ENCODE measurements at regions not wholly inside any gene's neighbourhood (a gene's known extent, or its start where the extent isn't known, plus 50 kb on each side); places are given as distances from the start of the nearest gene placed in this dataset.

DNA sequence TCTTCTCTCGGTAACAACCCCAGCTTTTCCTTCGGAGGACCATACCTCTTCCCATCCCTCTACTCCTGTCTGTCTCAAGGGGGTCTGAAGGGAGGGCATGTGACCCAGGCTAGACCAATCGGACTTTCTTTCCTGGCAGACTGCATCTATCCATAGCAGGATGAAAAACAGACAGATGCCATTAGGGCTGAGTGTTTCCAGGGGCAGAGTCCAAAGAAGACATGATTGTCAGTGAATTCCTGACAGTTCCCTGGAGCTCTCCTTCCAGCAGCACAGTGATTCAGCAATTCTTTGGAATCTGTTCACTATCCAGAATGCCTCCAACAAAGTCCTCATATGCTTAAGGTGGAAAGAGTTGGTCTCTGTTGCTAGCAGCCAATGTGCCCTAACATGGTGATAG lies 189.8 kb downstream of the KCTD12 start:
- Histone ChIP-seq H3K9me3 (ENCODE audit: control insufficient read depth, insufficient read depth, low read depth, low read length) (no peaks in the 10 kb centered on the region), H3K27me3 (ENCODE audit: control insufficient read depth, insufficient read depth, low read length) (no peaks in the 10 kb centered on the region), H3K4me3 (ENCODE audit: low read depth in 2 of 2, low read length in 2 of 2) (no peak overlapping the region), H3K36me3 (ENCODE audit: control insufficient read depth, insufficient read depth, low read length) (no peaks in the 10 kb centered on the region), H3K4me1 (ENCODE audit: control insufficient read depth, insufficient read depth, low read length) (no peaks in the 10 kb centered on the region), H3K27ac (ENCODE audit: low read length) (no peak overlapping the region)
- ChIA-PET POLR2A (no interaction called here), CTCF (no interaction called here)
- intact Hi-C loops (cut with micrococcal nuclease; ENCODE audit: unreplicated experiment) (no loop called here), in situ Hi-C loops (cut with HindIII; ENCODE audit: low pct_unique_long_range_greater_than_20kb, low sequenced_read_pairs) (no loop called here)
- no TSS peak for BruUV-seq (replicated peaks)
- TF ChIP-seq CTCF (IDR thresholded peaks at IDR 0.05) (no peak), TCF7L2 (IDR thresholded peaks at IDR 0.05; ENCODE audit: low read depth, low read length) (no peak), SIN3A (IDR thresholded peaks at IDR 0.05; ENCODE audit: borderline replicate concordance, insufficient read depth, low read depth, low read length) (no peak), POLR2AphosphoS5 (IDR thresholded peaks at IDR 0.05; ENCODE audit: low read depth, low read length) (no peak)
- TF ChIP-seq, protein P1, sequence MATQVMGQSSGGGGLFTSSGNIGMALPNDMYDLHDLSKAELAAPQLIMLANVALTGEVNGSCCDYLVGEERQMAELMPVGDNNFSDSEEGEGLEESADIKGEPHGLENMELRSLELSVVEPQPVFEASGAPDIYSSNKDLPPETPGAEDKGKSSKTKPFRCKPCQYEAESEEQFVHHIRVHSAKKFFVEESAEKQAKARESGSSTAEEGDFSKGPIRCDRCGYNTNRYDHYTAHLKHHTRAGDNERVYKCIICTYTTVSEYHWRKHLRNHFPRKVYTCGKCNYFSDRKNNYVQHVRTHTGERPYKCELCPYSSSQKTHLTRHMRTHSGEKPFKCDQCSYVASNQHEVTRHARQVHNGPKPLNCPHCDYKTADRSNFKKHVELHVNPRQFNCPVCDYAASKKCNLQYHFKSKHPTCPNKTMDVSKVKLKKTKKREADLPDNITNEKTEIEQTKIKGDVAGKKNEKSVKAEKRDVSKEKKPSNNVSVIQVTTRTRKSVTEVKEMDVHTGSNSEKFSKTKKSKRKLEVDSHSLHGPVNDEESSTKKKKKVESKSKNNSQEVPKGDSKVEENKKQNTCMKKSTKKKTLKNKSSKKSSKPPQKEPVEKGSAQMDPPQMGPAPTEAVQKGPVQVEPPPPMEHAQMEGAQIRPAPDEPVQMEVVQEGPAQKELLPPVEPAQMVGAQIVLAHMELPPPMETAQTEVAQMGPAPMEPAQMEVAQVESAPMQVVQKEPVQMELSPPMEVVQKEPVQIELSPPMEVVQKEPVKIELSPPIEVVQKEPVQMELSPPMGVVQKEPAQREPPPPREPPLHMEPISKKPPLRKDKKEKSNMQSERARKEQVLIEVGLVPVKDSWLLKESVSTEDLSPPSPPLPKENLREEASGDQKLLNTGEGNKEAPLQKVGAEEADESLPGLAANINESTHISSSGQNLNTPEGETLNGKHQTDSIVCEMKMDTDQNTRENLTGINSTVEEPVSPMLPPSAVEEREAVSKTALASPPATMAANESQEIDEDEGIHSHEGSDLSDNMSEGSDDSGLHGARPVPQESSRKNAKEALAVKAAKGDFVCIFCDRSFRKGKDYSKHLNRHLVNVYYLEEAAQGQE (IDR thresholded peaks at IDR 0.05; ENCODE audit: insufficient read depth in 1 of 2, low read depth in 2 of 2, low read length in 1 of 2) = no peak
- ATAC-seq = no peak
- no peak for DNase-seq (ENCODE audit: low read depth, low spot score)

DNA sequence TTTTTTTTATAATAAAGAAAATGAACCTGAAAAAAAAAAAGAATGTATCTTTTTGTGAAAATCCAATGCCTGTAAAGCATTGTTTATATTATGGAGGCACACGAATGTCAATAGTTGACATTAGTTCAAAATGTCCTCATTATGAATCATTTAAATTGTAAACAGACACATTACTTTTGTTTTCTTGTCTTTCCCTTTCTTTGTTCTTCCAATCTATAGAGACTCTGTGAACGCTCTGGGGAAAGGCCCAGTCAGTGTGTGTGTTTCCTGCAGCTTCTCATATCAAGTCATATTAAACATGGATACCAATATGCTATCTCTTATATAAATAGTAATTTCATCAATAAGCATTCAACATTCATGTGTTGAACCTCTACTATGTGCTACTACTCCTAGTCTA lies 193.1 kb downstream of the KCTD12 start:
- no peaks in the 10 kb centered on the region for H3K4me1 ChIP-seq (ENCODE audit: control insufficient read depth, insufficient read depth, low read length)
- H3K9me3 ChIP-seq (ENCODE audit: control insufficient read depth, insufficient read depth, low read depth, low read length) = no peaks in the 10 kb centered on the region
- no peaks in the 10 kb centered on the region for H3K27me3 ChIP-seq (ENCODE audit: control insufficient read depth, insufficient read depth, low read length)
- CTCF ChIA-PET = no interaction called here
- ATAC-seq (no peak), DNase-seq (ENCODE audit: low read depth, low spot score) (no peak)
- intact Hi-C loops (cut with micrococcal nuclease; ENCODE audit: unreplicated experiment) (no loop called here), in situ Hi-C loops (cut with HindIII; ENCODE audit: low pct_unique_long_range_greater_than_20kb, low sequenced_read_pairs) (no loop called here)
- H3K36me3 ChIP-seq (ENCODE audit: control insufficient read depth, insufficient read depth, low read length) = no peaks in the 10 kb centered on the region
- no peak for TF ChIP-seq POLR2AphosphoS5 (IDR thresholded peaks at IDR 0.05; ENCODE audit: low read depth, low read length)
- no peak for TF ChIP-seq CTCF (IDR thresholded peaks at IDR 0.05)
- no peak for TF ChIP-seq SIN3A (IDR thresholded peaks at IDR 0.05; ENCODE audit: borderline replicate concordance, insufficient read depth, low read depth, low read length)
- TF ChIP-seq TCF7L2 (IDR thresholded peaks at IDR 0.05; ENCODE audit: low read depth, low read length) = no peak
- TF ChIP-seq, protein P1 (IDR thresholded peaks at IDR 0.05; ENCODE audit: insufficient read depth in 1 of 2, low read depth in 2 of 2, low read length in 1 of 2) = no peak
- BruUV-seq (replicated peaks) = no TSS peak
- POLR2A ChIA-PET = no interaction called here
- no peak overlapping the region for H3K4me3 ChIP-seq (ENCODE audit: low read depth in 2 of 2, low read length in 2 of 2)
- H3K27ac ChIP-seq (ENCODE audit: low read length) = no peak overlapping the region

Measured in Panc1 (cell line).